H1 (cell line): ENCODE measurements at regions not wholly inside any gene's neighbourhood (a gene's known extent, or its start where the extent isn't known, plus 50 kb on each side); places are given as distances from the start of the nearest gene placed in this dataset.

Experiments
- E2F6 ChIP-seq: IDR thresholded peaks from 2 replicates; pipeline ENCODE4 v1.6.1; 2012; ENCODE audit warnings: inconsistent platforms
- SP1 ChIP-seq: IDR thresholded peaks from 2 replicates; pipeline ENCODE4 v1.6.1; 2011; ENCODE audit warnings: low read depth, low read length

- TF ChIP-seq E2F6: no peak
- TF ChIP-seq SP1: no peak
Measured at GRCh38 chr15:31448635-31448979, 122.0 kb downstream of the KLF13 start.
